Stimulated activated naive CD8-positive, alpha-beta T cell treated with anti-CD3 and anti-CD28 coated beads, Interleukin-15, Interleukin-2, amounts not matched to agents 100 ng/mL and 50 ng/mL, for 24 hours (primary cell): ENCODE measurements at regions not wholly inside any gene's neighbourhood (a gene's known extent, or its start where the extent isn't known, plus 50 kb on each side); places are given as distances from the start of the nearest gene placed in this dataset.
"Not testable (repeated sequence)": the region's sequence is repeated elsewhere in the genome, so short reads cannot be mapped to it uniquely, and the experiment has no call there.

Source experiments
- H3K27ac Mint-ChIP-seq: one replicate; pipeline ENCODE4 v1.8.0; 2021; ENCODE audit warnings: mild to moderate bottlenecking, mixed read lengths
- H3K27me3 Mint-ChIP-seq: one replicate; pipeline ENCODE4 v1.8.0; 2021; ENCODE audit warnings: mixed read lengths
- H3K36me3 Mint-ChIP-seq: one replicate; pipeline ENCODE4 v1.8.0; 2021; ENCODE audit warnings: low read depth, mixed read lengths
- H3K4me1 Mint-ChIP-seq: one replicate; pipeline ENCODE4 v1.8.0; 2021; ENCODE audit warnings: low read depth, mixed read lengths
- H3K4me3 Mint-ChIP-seq: one replicate; pipeline ENCODE4 v1.8.0; 2021; ENCODE audit warnings: mild to moderate bottlenecking, mixed read lengths
- H3K9me3 Mint-ChIP-seq: one replicate; pipeline ENCODE4 v1.8.0; 2021; ENCODE audit warnings: mixed read lengths

GRCh38 chr6:111925296-111925695 is 52.0 kb upstream of the FYN start:
- H3K9me3 Mint-ChIP-seq = no peaks in the 10 kb centered on the region
- no peaks in the 10 kb centered on the region for H3K36me3 Mint-ChIP-seq
- H3K27ac Mint-ChIP-seq = no peak overlapping the region
- peaks cover 34% of the 10 kb centered on the region for H3K4me1 Mint-ChIP-seq
- no peak overlapping the region for H3K4me3 Mint-ChIP-seq
- H3K27me3 Mint-ChIP-seq = no peaks in the 10 kb centered on the region

GRCh38 chr6:111926731-111927302 is 53.6 kb upstream of the FYN start:
- H3K9me3 Mint-ChIP-seq = no peaks in the 10 kb centered on the region
- H3K4me3 Mint-ChIP-seq = no peak overlapping the region
- no peak overlapping the region for H3K27ac Mint-ChIP-seq
- H3K27me3 Mint-ChIP-seq = no peaks in the 10 kb centered on the region
- peaks cover under 1% of the 10 kb centered on the region for H3K36me3 Mint-ChIP-seq
- peaks cover 34% of the 10 kb centered on the region for H3K4me1 Mint-ChIP-seq

GRCh38 chr6:111927321-111927720 is 54.1 kb upstream of the FYN start:
- Mint-ChIP-seq H3K4me1 (peaks cover 33% of the 10 kb centered on the region), H3K9me3 (peaks cover 3% of the 10 kb centered on the region), H3K36me3 (peaks cover 5% of the 10 kb centered on the region), H3K4me3 (no peak overlapping the region), H3K27me3 (no peaks in the 10 kb centered on the region), H3K27ac (no peak overlapping the region)

- no peak overlapping the region for H3K4me3 Mint-ChIP-seq
- peaks cover 11% of the 10 kb centered on the region for H3K36me3 Mint-ChIP-seq
- H3K9me3 Mint-ChIP-seq = peaks cover 9% of the 10 kb centered on the region
- no peaks in the 10 kb centered on the region for H3K27me3 Mint-ChIP-seq
- H3K4me1 Mint-ChIP-seq = peaks cover 25% of the 10 kb centered on the region
- no peak overlapping the region for H3K27ac Mint-ChIP-seq
Measured at GRCh38 chr6:111928139-111928538, 54.9 kb upstream of the FYN start.

GRCh38 chr6:111934611-111935010 is 61.4 kb upstream of the FYN start:
- H3K4me1 Mint-ChIP-seq, H3K27ac Mint-ChIP-seq, H3K4me3 Mint-ChIP-seq, H3K27me3 Mint-ChIP-seq: not testable (repeated sequence)
- Mint-ChIP-seq H3K36me3 (peaks cover 11% of the 10 kb centered on the region), H3K9me3 (peaks cover 15% of the 10 kb centered on the region)

- H3K4me1 Mint-ChIP-seq = peaks cover 5% of the 10 kb centered on the region
- no peak overlapping the region for H3K4me3 Mint-ChIP-seq
- no peak overlapping the region for H3K27ac Mint-ChIP-seq
- peaks cover 15% of the 10 kb centered on the region for H3K9me3 Mint-ChIP-seq
- no peaks in the 10 kb centered on the region for H3K27me3 Mint-ChIP-seq
- peaks cover 11% of the 10 kb centered on the region for H3K36me3 Mint-ChIP-seq
Measured at GRCh38 chr6:111936718-111937117, 63.5 kb upstream of the FYN start.

- Mint-ChIP-seq H3K36me3 (no peaks in the 10 kb centered on the region), H3K27ac (no peak overlapping the region), H3K9me3 (peaks cover 4% of the 10 kb centered on the region), H3K27me3 (no peaks in the 10 kb centered on the region), H3K4me3 (no peak overlapping the region), H3K4me1 (no peaks in the 10 kb centered on the region)
Measured at GRCh38 chr6:111938710-111939109, 65.5 kb upstream of the FYN start.

GRCh38 chr6:111939902-111940301 is 66.7 kb upstream of the FYN start:
- Mint-ChIP-seq H3K4me3 (no peak overlapping the region), H3K36me3 (no peaks in the 10 kb centered on the region), H3K27ac (no peak overlapping the region), H3K9me3 (peaks cover 3% of the 10 kb centered on the region), H3K4me1 (no peaks in the 10 kb centered on the region), H3K27me3 (no peaks in the 10 kb centered on the region)

GRCh38 chr6:111940801-111941200 is 67.5 kb upstream of the FYN start:
- H3K4me3 Mint-ChIP-seq = no peak overlapping the region
- no peaks in the 10 kb centered on the region for H3K36me3 Mint-ChIP-seq
- peaks cover 3% of the 10 kb centered on the region for H3K9me3 Mint-ChIP-seq
- no peaks in the 10 kb centered on the region for H3K27me3 Mint-ChIP-seq
- H3K27ac Mint-ChIP-seq = no peak overlapping the region
- no peaks in the 10 kb centered on the region for H3K4me1 Mint-ChIP-seq

- H3K4me3 Mint-ChIP-seq = no peak overlapping the region
- no peak overlapping the region for H3K27ac Mint-ChIP-seq
- no peaks in the 10 kb centered on the region for H3K27me3 Mint-ChIP-seq
- H3K36me3 Mint-ChIP-seq = no peaks in the 10 kb centered on the region
- H3K4me1 Mint-ChIP-seq = no peaks in the 10 kb centered on the region
- peaks cover 3% of the 10 kb centered on the region for H3K9me3 Mint-ChIP-seq
Measured at GRCh38 chr6:111941686-111942330, 68.6 kb upstream of the FYN start.

- H3K4me1 Mint-ChIP-seq = no peaks in the 10 kb centered on the region
- peaks cover 3% of the 10 kb centered on the region for H3K9me3 Mint-ChIP-seq
- no peak overlapping the region for H3K27ac Mint-ChIP-seq
- H3K4me3 Mint-ChIP-seq = no peak overlapping the region
- no peaks in the 10 kb centered on the region for H3K27me3 Mint-ChIP-seq
- H3K36me3 Mint-ChIP-seq = no peaks in the 10 kb centered on the region
Measured at GRCh38 chr6:111942561-111942960, 69.3 kb upstream of the FYN start.

- H3K36me3 Mint-ChIP-seq = no peaks in the 10 kb centered on the region
- no peaks in the 10 kb centered on the region for H3K4me1 Mint-ChIP-seq
- H3K27me3 Mint-ChIP-seq = no peaks in the 10 kb centered on the region
- H3K9me3 Mint-ChIP-seq = peaks cover 3% of the 10 kb centered on the region
- no peak overlapping the region for H3K27ac Mint-ChIP-seq
- H3K4me3 Mint-ChIP-seq = no peak overlapping the region
Measured at GRCh38 chr6:111943266-111943665, 70.0 kb upstream of the FYN start.

GRCh38 chr6:111943726-111944125 is 70.5 kb upstream of the FYN start:
- Mint-ChIP-seq H3K9me3 (peaks cover 3% of the 10 kb centered on the region), H3K27ac (no peak overlapping the region), H3K4me1 (no peaks in the 10 kb centered on the region), H3K36me3 (no peaks in the 10 kb centered on the region), H3K27me3 (no peaks in the 10 kb centered on the region), H3K4me3 (no peak overlapping the region)

GRCh38 chr6:111944541-111944940 is 71.3 kb upstream of the FYN start:
- H3K4me3 Mint-ChIP-seq = no peak overlapping the region
- H3K36me3 Mint-ChIP-seq = no peaks in the 10 kb centered on the region
- no peaks in the 10 kb centered on the region for H3K4me1 Mint-ChIP-seq
- H3K9me3 Mint-ChIP-seq = peaks cover 3% of the 10 kb centered on the region
- no peaks in the 10 kb centered on the region for H3K27me3 Mint-ChIP-seq
- no peak overlapping the region for H3K27ac Mint-ChIP-seq

GRCh38 chr6:111949546-111949945 is 76.3 kb upstream of the FYN start:
- peaks cover 10% of the 10 kb centered on the region for H3K4me1 Mint-ChIP-seq
- no peaks in the 10 kb centered on the region for H3K36me3 Mint-ChIP-seq
- no peak overlapping the region for H3K4me3 Mint-ChIP-seq
- no peak overlapping the region for H3K27ac Mint-ChIP-seq
- peaks cover 4% of the 10 kb centered on the region for H3K27me3 Mint-ChIP-seq
- H3K9me3 Mint-ChIP-seq = no peaks in the 10 kb centered on the region

GRCh38 chr6:111949984-111950383 is 76.7 kb upstream of the FYN start:
- not testable (repeated sequence) for H3K9me3 Mint-ChIP-seq, H3K27ac Mint-ChIP-seq, H3K36me3 Mint-ChIP-seq, H3K27me3 Mint-ChIP-seq, H3K4me3 Mint-ChIP-seq
- peaks cover 10% of the 10 kb centered on the region for H3K4me1 Mint-ChIP-seq
